Eye (tissue), 1 donor: ENCODE measurements at regions not wholly inside any gene's neighbourhood (a gene's known extent, or its start where the extent isn't known, plus 50 kb on each side); places are given as distances from the start of the nearest gene placed in this dataset.

ENCODE experiments used
- DNase-seq: peaks from one replicate; pipeline ENCODE4 v3.0.0-alpha.2; 2015

DNA sequence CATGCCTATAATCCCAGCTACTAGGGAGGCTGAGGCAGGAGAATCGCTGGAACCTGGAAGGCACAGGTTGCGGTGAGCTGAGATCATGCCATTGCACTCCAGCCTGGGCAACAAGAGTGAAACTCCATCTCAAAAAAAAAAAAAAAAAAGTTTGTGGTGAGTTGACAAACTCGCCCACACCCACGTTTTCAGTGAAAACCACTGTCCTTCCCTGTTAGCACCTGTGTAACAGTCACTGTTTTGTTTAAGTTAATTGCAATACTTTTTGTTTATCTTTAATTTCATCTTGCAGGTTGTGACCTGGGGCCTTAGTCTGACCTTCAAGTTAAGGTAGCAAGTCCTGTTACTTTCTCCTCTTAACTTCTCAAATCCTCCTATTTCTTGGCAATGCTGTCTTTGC, 65.5 kb upstream of the SKOR2 start:
- no peak for DNase-seq

GRCh38 chr18:47313901-47314300, 62.4 kb upstream of the SKOR2 start:
- DNase-seq: no peak

GRCh38 chr18:47311585-47311984, 60.1 kb upstream of the SKOR2 start:
- DNase-seq: no peak
